Panc1 (cell line): ENCODE measurements at regions not wholly inside any gene's neighbourhood (a gene's known extent, or its start where the extent isn't known, plus 50 kb on each side); places are given as distances from the start of the nearest gene placed in this dataset.

Experiments used
- TCF7L2 ChIP-seq: IDR thresholded peaks from 2 replicates; pipeline ENCODE4 v1.6.1; 2011; ENCODE audit warnings: mild to moderate bottlenecking, low read depth, low read length, inconsistent platforms
- TF ChIP-seq, protein P1 (sequence below): fragments of 450-650 bp; IDR thresholded peaks from 2 replicates; pipeline ENCODE4 v1.5.1; 2017; ENCODE audit warnings: mild to moderate bottlenecking
- TF ChIP-seq, protein P2 (sequence below), 2 experiments: IDR thresholded peaks; 2 replicates each; pipeline ENCODE4 v1.6.1; 2011 to 2012; ENCODE audit warnings: low read depth in 2 of 2, control low read depth in 1 of 2, low read length in 1 of 2, mild to moderate bottlenecking in 1 of 2, moderate library complexity in 1 of 2; ENCODE audit not compliant: insufficient read depth in 1 of 2

DNA sequence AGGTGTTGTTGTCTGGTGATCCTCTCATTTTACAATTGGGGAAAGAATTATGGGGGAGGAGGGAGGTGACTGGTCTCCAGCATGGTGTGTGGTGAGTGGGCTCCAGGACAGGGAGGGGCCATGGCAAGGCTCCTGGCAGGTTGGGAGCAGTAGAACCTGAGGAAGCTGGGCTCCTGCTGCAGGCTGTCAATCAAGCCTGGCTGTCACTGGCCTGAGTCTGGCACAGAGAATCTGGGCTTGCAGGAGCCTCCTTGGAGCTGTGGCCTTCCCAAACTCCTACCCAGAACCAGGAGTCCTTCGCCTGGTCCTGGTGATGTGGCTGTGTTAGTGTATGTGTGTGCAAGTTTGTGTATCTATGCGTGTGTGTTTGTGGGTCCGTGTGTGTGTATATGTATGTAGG is 131.9 kb upstream of the CSF3R start:
- TF ChIP-seq, protein P1, sequence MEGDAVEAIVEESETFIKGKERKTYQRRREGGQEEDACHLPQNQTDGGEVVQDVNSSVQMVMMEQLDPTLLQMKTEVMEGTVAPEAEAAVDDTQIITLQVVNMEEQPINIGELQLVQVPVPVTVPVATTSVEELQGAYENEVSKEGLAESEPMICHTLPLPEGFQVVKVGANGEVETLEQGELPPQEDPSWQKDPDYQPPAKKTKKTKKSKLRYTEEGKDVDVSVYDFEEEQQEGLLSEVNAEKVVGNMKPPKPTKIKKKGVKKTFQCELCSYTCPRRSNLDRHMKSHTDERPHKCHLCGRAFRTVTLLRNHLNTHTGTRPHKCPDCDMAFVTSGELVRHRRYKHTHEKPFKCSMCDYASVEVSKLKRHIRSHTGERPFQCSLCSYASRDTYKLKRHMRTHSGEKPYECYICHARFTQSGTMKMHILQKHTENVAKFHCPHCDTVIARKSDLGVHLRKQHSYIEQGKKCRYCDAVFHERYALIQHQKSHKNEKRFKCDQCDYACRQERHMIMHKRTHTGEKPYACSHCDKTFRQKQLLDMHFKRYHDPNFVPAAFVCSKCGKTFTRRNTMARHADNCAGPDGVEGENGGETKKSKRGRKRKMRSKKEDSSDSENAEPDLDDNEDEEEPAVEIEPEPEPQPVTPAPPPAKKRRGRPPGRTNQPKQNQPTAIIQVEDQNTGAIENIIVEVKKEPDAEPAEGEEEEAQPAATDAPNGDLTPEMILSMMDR: no peak
- no peak for TF ChIP-seq TCF7L2
- TF ChIP-seq, protein P2, sequence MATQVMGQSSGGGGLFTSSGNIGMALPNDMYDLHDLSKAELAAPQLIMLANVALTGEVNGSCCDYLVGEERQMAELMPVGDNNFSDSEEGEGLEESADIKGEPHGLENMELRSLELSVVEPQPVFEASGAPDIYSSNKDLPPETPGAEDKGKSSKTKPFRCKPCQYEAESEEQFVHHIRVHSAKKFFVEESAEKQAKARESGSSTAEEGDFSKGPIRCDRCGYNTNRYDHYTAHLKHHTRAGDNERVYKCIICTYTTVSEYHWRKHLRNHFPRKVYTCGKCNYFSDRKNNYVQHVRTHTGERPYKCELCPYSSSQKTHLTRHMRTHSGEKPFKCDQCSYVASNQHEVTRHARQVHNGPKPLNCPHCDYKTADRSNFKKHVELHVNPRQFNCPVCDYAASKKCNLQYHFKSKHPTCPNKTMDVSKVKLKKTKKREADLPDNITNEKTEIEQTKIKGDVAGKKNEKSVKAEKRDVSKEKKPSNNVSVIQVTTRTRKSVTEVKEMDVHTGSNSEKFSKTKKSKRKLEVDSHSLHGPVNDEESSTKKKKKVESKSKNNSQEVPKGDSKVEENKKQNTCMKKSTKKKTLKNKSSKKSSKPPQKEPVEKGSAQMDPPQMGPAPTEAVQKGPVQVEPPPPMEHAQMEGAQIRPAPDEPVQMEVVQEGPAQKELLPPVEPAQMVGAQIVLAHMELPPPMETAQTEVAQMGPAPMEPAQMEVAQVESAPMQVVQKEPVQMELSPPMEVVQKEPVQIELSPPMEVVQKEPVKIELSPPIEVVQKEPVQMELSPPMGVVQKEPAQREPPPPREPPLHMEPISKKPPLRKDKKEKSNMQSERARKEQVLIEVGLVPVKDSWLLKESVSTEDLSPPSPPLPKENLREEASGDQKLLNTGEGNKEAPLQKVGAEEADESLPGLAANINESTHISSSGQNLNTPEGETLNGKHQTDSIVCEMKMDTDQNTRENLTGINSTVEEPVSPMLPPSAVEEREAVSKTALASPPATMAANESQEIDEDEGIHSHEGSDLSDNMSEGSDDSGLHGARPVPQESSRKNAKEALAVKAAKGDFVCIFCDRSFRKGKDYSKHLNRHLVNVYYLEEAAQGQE (IDR thresholded peaks at IDR 0.05; ENCODE audit: insufficient read depth in 1 of 2, low read depth in 2 of 2, low read length in 1 of 2): no peak
